GM12878 (cell line): ENCODE measurements at regions not wholly inside any gene's neighbourhood (a gene's known extent, or its start where the extent isn't known, plus 50 kb on each side); places are given as distances from the start of the nearest gene placed in this dataset.

Experiments
- ATAC-seq: fragments of 200-7000 bp; cut with Tn5 transposase; 3 replicates; pipeline ENCODE4 v1.9.1; 2020; ENCODE audit warnings: mild to moderate bottlenecking, moderate library complexity
- BruUV-seq: library from RNA; stranded (reverse); fragments of 400-500 nt; replicated peaks from 2 replicates; lab custom pipeline; 2021; lab: Mats Ljungman, UMichigan
- CTCF ChIA-PET: fragments of 300-600 bp; sonication (Branson Sonifier 250); formaldehyde crosslinking; extraction: SDS; loops from one replicate; lab custom pipeline; 2021; ENCODE audit warnings: inconsistent platforms; lab: Yijun Ruan, JAX
- POLR2A ChIA-PET: fragments of 350-600 bp; formaldehyde crosslinking; extraction: SDS; loops from one replicate; lab custom pipeline; 2021; ENCODE audit warnings: inconsistent platforms; lab: Charles Lee
- RAD21 ChIA-PET: fragments of 300-600 bp; sonication (Branson Sonifier 250); formaldehyde crosslinking; loops from one replicate; lab custom pipeline; 2023; ENCODE audit warnings: antibody characterized with exemption; ENCODE audit not compliant: unreplicated experiment; lab: Charles Lee
- SMC1A ChIA-PET: fragments of 300-600 bp; sonication (Branson Sonifier 250); formaldehyde crosslinking; loops from one replicate; lab custom pipeline; 2023; ENCODE audit not compliant: unreplicated experiment, uncharacterized antibody; lab: Charles Lee
- DNase-seq: peaks from one replicate; pipeline ENCODE4 v3.0.0-alpha.2; 2011; ENCODE audit warnings: low read depth, low spot score
- FAIRE-seq: peaks from 3 replicates; lab custom pipeline; 2011; peaks lifted over from hg19 to GRCh38; lab: Jason Lieb, UNC
- H2AFZ ChIP-seq: 2 replicates; pipeline ENCODE4 v1.6.0; 2011; ENCODE audit warnings: low read depth, low read length, control low read depth; ENCODE audit not compliant: control insufficient read depth
- H3K27ac ChIP-seq: 2 replicates; pipeline ENCODE4 v1.5.1; 2011; ENCODE audit warnings: control low read depth; ENCODE audit not compliant: control insufficient read depth, insufficient read depth
- H3K27me3 ChIP-seq, 2 experiments: replicated peaks in 1 of 2; 2 replicates each; pipeline versions ENCODE4 v1.6.0 to v1.6.1; 2011; ENCODE audit warnings: low read length in 1 of 2; ENCODE audit not compliant: control insufficient read depth in 2 of 2, insufficient read depth in 2 of 2
- H3K36me3 ChIP-seq, 2 experiments: 2 replicates each; pipeline ENCODE4 v1.5.1; 2011; ENCODE audit warnings: low read length in 1 of 2; ENCODE audit not compliant: control insufficient read depth in 2 of 2, insufficient read depth in 2 of 2
- H3K4me1 ChIP-seq: 2 replicates; pipeline ENCODE4 v1.6.1; 2011; ENCODE audit warnings: mild to moderate bottlenecking, low read length, moderate library complexity, mixed read lengths; ENCODE audit not compliant: control insufficient read depth, insufficient read depth
- H3K4me2 ChIP-seq: 2 replicates; pipeline ENCODE4 v1.6.0; 2011; ENCODE audit warnings: control low read depth; ENCODE audit not compliant: control insufficient read depth, insufficient read depth
- H3K4me3 ChIP-seq: fragments of 200-600 bp; sonication (generic); 2 replicates; pipeline ENCODE4 v1.5.1; 2016
- H3K79me2 ChIP-seq: 2 replicates; pipeline ENCODE4 v1.6.0; 2011; ENCODE audit warnings: low read length; ENCODE audit not compliant: control insufficient read depth, insufficient read depth
- H3K9ac ChIP-seq: 2 replicates; pipeline ENCODE4 v1.8.0; 2011; ENCODE audit warnings: low read length, control low read depth, mixed read lengths; ENCODE audit not compliant: control insufficient read depth, insufficient read depth
- H3K9me3 ChIP-seq: replicated peaks from 3 replicates; pipeline ENCODE4 v1.5.1; 2011; ENCODE audit warnings: mild to moderate bottlenecking, low read length; ENCODE audit not compliant: control insufficient read depth, insufficient read depth
- H4K20me1 ChIP-seq: 2 replicates; pipeline ENCODE4 v1.6.0; 2011; ENCODE audit not compliant: control insufficient read depth, insufficient read depth
- GATAD2B ChIP-seq: fragments of 450-650 bp; conservative IDR thresholded peaks from 2 replicates; pipeline ENCODE4 v1.6.1; 2017; ENCODE audit warnings: low read depth, mild to moderate bottlenecking, moderate library complexity
- IRF5 ChIP-seq: fragments of 450-650 bp; IDR thresholded peaks from 2 replicates; pipeline ENCODE4 v1.6.1; 2017; ENCODE audit warnings: borderline replicate concordance
- MEF2B ChIP-seq: fragments of 450-650 bp; IDR thresholded peaks from 2 replicates; pipeline ENCODE4 v1.6.1; 2018; ENCODE audit warnings: mild to moderate bottlenecking, moderate library complexity; ENCODE audit not compliant: partially characterized antibody, poor library complexity, severe bottlenecking
- NKRF ChIP-seq: fragments of 450-650 bp; conservative IDR thresholded peaks from 2 replicates; pipeline ENCODE4 v1.6.1; 2017; ENCODE audit warnings: mild to moderate bottlenecking, moderate library complexity
- NR2C1 ChIP-seq: fragments of 450-650 bp; IDR thresholded peaks from 2 replicates; pipeline ENCODE4 v1.6.1; 2017; ENCODE audit warnings: antibody characterized with exemption, mild to moderate bottlenecking, moderate library complexity
- RCOR1 ChIP-seq: conservative IDR thresholded peaks from 2 replicates; pipeline ENCODE4 v1.6.1; 2012; ENCODE audit warnings: low read depth, low read length, improper control_type of control experiment
- RELA ChIP-seq: fragments of 450-650 bp; IDR thresholded peaks from 2 replicates; pipeline ENCODE4 v1.8.0; 2014; ENCODE audit warnings: borderline replicate concordance; ENCODE audit not compliant: partially characterized antibody
- SMARCA5 ChIP-seq: fragments of 450-650 bp; IDR thresholded peaks from 2 replicates; pipeline ENCODE4 v1.6.1; 2017; ENCODE audit warnings: mild to moderate bottlenecking
- SMC3 ChIP-seq: IDR thresholded peaks from 2 replicates; pipeline ENCODE4 v1.6.1; 2011; ENCODE audit warnings: low read length, improper control_type of control experiment, borderline replicate concordance
- SREBF1 ChIP-seq: IDR thresholded peaks from 2 replicates; pipeline ENCODE4 v1.6.1; 2012; ENCODE audit warnings: mild to moderate bottlenecking, low read length
- TCF3 ChIP-seq: IDR thresholded peaks from 2 replicates; pipeline ENCODE4 v1.6.1; 2012; ENCODE audit warnings: low read depth, mild to moderate bottlenecking, low read length, borderline replicate concordance; ENCODE audit not compliant: insufficient read depth
- ZBED1 ChIP-seq: IDR thresholded peaks from 2 replicates; pipeline ENCODE4 v1.6.1; 2016; ENCODE audit warnings: borderline replicate concordance
- ZNF24 ChIP-seq: fragments of 450-650 bp; IDR thresholded peaks from 2 replicates; pipeline ENCODE4 v1.6.1; 2017; ENCODE audit warnings: antibody characterized with exemption, mild to moderate bottlenecking
- ZNF592 ChIP-seq: fragments of 450-650 bp; IDR thresholded peaks from 2 replicates; pipeline ENCODE4 v1.6.1; 2017; ENCODE audit warnings: mild to moderate bottlenecking, moderate library complexity
- ZNF687 ChIP-seq: fragments of 450-650 bp; IDR thresholded peaks from 2 replicates; pipeline ENCODE4 v1.6.1; 2017; ENCODE audit warnings: mild to moderate bottlenecking, moderate library complexity
- WGBS: methylation state at CpG from one replicate; pipeline ENCODE4 v1.1.6; 2016; ENCODE audit warnings: low lambda C conversion rate; ENCODE audit not compliant: insufficient replicate concordance, insufficient coverage; ENCODE audit errors: missing lambda C conversion rate; 5-methylcytosine and 5-hydroxymethylcytosine counted together
- in situ Hi-C: fragments of 300-500 bp; cut with MboI; formaldehyde crosslinking; loops from 9 replicates; pipeline ENCODE4 v1.14.3; 2018; ENCODE audit warnings: mixed read lengths
- intact Hi-C: fragments of 100-400 bp; cut with micrococcal nuclease; formaldehyde crosslinking; loops from one replicate; pipeline ENCODE4 v1.14.2; 2022; ENCODE audit not compliant: unreplicated experiment

GRCh38 chr19:31125071-31125470, 224.2 kb downstream of the TSHZ3 start:
- H3K9me3 ChIP-seq, result no peaks in the 10 kb centered on the region; the same call in 2 of the 3 replicates
- no peak overlapping the region for H2AFZ ChIP-seq
- H3K79me2 ChIP-seq, result no peaks in the 10 kb centered on the region
- H3K36me3 ChIP-seq, result no peaks in the 10 kb centered on the region
- ChIA-PET SMC1A (no interaction called here), POLR2A (no interaction called here), RAD21 (no interaction called here), CTCF (no interaction called here)
- H3K4me1 ChIP-seq, result no peaks in the 10 kb centered on the region
- no TSS peak for BruUV-seq
- in situ Hi-C loops, result no loop called here
- no peaks in the 10 kb centered on the region for H3K27me3 ChIP-seq
- FAIRE-seq, result no peak
- ATAC-seq, result no peak
- intact Hi-C loops, result no loop called here
- DNase-seq, result no peak
- no peak overlapping the region for H3K27ac ChIP-seq
- no peak overlapping the region for H3K4me3 ChIP-seq
- H4K20me1 ChIP-seq, result no peaks in the 10 kb centered on the region
- WGBS, result 22% methylated on average over 5 of the region's 5 CpGs
- H3K4me2 ChIP-seq, result no peak overlapping the region
- H3K9ac ChIP-seq, result no peak overlapping the region
- TF ChIP-seq SMARCA5 (no peak), IRF5 (no peak), SMC3 (no peak), GATAD2B (no peak), ZNF592 (no peak), RELA (no peak), ZNF687 (no peak), ZBED1 (no peak), TCF3 (no peak), SREBF1 (no peak), NR2C1 (no peak), ZNF24 (no peak), RCOR1 (no peak), NKRF (no peak), MEF2B (no peak)
